GM21381 (cell line): ENCODE measurements at regions not wholly inside any gene's neighbourhood (a gene's known extent, or its start where the extent isn't known, plus 50 kb on each side); places are given as distances from the start of the nearest gene placed in this dataset.
"Not testable (repeated sequence)": the region's sequence is repeated elsewhere in the genome, so short reads cannot be mapped to it uniquely, and the experiment has no call there.

Experiments
- ATAC-seq: cut with Tn5 transposase; IDR thresholded peaks from one replicate; pipeline ENCODE4 v1.9.1; 2021; ENCODE audit warnings: mild to moderate bottlenecking, moderate library complexity; ENCODE audit not compliant: unreplicated experiment

DNA sequence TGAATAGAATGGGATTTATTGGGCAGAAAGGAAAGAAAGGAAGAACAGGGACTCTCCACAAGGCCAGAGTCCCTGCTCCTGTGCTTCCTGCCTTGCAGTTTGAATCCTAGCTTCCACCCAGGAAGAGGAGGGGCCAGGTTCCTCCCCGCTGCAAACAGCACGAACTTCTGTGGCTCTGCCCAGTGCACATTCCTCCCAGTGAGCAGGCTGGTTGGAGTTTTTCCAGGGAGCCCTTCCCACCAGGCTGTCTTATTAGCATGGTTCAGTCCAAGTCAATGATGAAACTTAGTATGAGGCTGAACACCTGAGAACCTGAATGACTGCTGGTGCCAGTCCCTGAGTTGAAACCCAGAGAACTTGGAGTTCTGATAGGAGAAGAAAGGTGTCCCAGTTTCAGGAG, 247.2 kb downstream of the DUSP10 start:
- ATAC-seq, result no peak

- no peak for ATAC-seq
These were observed 244.8 kb downstream of the DUSP10 start for GRCh38 chr1:221497046-221497445.

GRCh38 chr1:221503268-221503667, 238.6 kb downstream of the DUSP10 start:
- ATAC-seq, result no peak

DNA sequence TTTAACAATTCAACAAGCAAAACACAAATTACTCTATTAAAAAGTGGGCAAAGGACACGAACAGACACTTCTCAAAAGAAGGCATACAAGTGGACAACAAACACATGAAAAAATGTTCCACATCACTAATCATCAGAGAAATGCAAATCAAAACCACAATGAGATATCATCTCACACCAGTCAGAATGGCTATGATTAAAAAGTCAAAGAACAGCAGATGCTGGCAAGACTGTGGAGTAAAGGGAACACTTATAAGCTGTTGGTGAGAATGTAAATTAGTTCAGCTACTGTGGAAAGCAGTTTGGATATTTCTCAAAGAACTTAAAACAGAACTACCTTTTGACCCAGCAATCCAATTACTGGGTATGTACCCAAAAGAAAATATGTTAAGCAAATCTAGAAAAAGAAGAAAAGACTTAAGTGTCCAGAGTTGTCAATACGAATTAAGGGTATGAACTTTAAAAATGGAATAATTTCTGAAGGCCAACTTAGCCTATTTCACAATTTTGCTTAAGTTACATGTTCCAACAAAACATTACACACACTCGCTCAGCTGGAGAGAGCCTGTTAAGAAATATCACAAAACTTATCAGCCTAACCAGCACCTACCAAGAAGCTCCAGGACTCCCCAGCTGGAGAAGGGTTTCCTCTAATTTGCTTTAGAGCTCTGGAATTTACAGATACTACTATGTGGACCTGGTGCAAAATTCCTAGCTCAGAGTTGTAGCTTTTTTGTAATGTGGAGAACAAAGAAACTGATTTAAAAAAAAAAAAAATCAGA, 232.1 kb downstream of the DUSP10 start:
- ATAC-seq, result no peak

DNA sequence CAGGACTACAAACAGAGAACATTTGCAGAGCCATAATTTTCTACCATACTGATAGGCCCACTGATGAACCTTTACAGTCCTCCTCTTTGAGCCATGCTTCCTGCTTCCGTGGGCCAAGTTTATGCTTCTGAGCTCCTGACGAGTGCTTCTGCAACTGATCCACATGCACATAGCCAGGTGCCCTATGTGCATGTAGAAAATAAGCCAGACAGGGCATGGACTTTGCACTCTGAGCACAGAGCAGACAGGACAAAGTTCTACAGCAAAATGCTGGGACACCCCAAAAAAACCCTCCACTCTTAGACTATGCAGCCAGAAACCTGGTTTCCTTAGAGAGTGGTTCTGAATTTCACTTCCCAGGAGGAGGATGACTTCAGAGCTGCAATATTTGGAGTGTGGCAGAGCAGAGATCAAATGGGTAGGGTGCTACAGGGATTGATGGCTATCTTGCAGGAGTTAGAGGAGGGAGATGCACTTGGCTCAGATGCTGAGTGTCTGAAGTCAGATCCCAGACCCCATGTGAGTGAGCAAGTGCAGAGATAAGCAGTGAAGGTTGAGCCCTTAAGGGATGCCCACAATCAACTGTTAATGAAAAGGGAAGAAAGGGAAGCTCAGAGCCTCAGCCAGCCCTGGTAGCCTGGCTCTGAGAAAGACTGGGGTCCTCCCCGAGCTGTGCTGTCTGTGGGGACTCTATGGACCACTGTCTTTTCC, 230.9 kb downstream of the DUSP10 start:
- no peak for ATAC-seq

GRCh38 chr1:221511797-221512196, 230.1 kb downstream of the DUSP10 start:
- no peak for ATAC-seq

- ATAC-seq, result no peak
These were observed 227.1 kb downstream of the DUSP10 start for GRCh38 chr1:221514806-221515205.

DNA sequence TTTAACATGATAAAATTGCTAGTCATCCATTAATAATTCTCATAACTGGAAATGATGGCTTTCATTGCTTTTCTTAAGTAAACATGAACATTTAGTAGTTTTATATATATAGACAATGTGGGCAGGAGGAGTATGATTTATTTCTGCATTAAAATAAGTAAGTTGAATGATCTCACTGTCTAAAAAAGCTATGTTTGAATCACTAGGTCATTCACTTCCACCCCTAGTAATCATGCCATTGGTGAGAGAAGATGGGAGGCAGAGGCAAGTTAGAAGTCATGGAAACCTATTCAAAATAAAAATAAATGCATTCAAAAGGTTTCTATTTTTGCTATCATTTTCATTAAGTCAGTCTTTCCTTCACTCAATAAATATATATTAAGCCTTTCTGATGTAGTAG, 226.4 kb downstream of the DUSP10 start:
- no peak for ATAC-seq

GRCh38 chr1:221517961-221518360, 223.9 kb downstream of the DUSP10 start:
- no peak for ATAC-seq

- ATAC-seq, result no peak
These were observed 221.6 kb downstream of the DUSP10 start for GRCh38 chr1:221520250-221520649.

- no peak for ATAC-seq
These were observed 220.2 kb downstream of the DUSP10 start for GRCh38 chr1:221521686-221522085.

DNA sequence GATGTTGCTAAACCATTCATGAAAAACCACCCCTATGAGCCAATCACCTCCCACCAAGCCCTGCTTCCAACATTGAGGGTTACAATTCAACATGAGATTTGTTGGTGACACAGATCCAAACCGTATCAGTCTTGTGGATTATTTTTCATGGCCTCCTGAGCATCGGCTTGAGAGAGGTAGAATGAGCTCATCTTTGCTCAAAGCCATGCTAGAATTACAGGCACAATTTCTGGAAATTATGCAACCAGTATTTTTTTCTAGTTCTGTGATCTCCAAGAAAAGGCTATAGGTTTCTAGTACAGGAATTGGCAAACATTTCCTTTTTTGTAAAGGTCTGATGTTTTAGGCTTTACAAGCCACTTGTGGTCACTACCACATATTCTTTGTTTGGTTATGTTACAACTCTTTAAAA, 219.4 kb downstream of the DUSP10 start:
- no peak for ATAC-seq

- no peak for ATAC-seq
These were observed 216.1 kb downstream of the DUSP10 start for GRCh38 chr1:221525749-221526148.

GRCh38 chr1:221527302-221527701, 214.6 kb downstream of the DUSP10 start:
- ATAC-seq, result no peak

DNA sequence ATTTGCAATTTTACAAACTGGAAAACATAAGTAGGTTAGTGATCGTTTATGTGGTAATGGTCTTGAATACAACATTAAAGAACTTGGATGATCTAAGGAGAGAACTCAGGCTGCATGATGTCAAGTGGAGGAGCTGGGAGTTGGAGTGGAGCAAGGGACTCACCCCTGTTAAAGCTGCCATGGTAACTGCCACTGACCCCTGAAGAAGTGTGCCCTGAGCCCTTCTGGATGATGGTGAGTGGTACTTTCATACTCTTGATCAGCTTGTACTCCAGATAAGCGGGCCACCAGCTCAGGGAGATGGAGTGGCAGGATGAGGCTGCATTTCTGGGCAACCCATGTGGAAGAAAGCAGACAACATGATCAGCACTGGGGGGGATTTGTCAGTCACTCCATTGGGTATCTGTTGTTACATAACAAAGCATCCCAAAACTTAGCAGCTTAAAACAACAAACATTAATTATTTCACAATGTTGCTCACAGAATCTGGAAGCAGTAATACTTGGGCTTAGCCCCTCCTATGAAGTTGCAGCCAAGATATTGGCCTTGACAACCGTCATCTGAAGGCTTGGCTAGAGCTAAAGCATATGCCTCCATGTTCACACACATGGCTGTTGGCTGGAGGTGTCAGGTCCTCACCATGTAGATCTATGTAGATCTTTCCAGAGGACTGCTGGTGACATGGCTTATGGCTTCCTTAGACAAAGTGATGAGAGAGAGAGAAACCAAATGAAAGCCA, 213.8 kb downstream of the DUSP10 start:
- ATAC-seq, result no peak

- not testable (repeated sequence) for ATAC-seq
These were observed 211.7 kb downstream of the DUSP10 start for GRCh38 chr1:221530159-221530558.

DNA sequence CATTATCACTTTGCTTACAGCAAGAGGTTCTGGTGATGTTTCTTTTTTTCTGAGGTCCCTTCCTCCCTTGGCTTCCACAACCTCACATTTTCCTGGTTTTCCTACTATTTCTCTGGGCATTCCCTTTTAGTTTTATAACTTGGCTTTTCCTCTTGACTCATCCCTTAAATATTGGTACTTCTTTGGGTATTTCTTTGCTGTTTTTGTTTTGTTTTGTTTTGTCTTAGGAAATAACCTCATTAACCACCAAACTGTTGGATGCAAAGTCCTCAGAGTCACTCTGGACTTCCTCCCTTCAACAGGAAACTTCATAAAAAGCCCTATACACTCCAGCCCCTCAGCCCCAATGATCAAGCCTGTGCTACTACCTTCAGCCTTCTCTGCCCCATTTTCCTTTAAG, 211.1 kb downstream of the DUSP10 start:
- ATAC-seq, result no peak

- ATAC-seq, result no peak
These were observed 209.7 kb downstream of the DUSP10 start for GRCh38 chr1:221532071-221532773.

GRCh38 chr1:221541296-221541695, 200.6 kb downstream of the DUSP10 start:
- ATAC-seq, result no peak

GRCh38 chr1:221543529-221544120, 198.3 kb downstream of the DUSP10 start:
- ATAC-seq, result no peak

DNA sequence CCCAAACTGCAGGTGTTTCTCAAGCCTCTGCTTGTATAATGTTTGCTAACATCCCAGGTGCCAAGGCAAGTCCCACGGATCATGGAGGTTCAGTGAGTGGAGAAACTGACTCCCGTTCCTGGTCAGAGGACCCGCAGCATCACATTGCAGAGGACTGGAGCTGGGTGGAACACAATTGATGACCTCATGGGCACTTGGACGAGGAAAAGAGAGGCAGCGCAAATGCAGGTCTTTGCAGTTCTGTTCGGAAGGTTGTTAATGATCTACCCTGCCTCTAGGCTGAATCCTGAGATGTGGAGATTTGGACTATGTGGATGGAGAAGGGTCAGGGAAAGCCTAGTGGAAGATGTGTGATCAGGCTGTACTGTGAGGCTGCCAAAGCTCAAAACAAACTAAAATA, 192.9 kb downstream of the DUSP10 start:
- no peak for ATAC-seq
